GOT3 (cell line): ENCODE measurements at regions not wholly inside any gene's neighbourhood (a gene's known extent, or its start where the extent isn't known, plus 50 kb on each side); places are given as distances from the start of the nearest gene placed in this dataset.

Source experiments
- DNase-seq: peaks from one replicate; lab custom pipeline; 2025; ENCODE audit warnings: mixed read lengths; lab: John Stamatoyannopoulos, UW

GRCh38 chr4:58688568-58688967, 1578.4 kb upstream of the IGFBP7 start:
- no peak for DNase-seq

- DNase-seq: no peak
Measured at GRCh38 chr4:58679886-58680285, 1569.7 kb upstream of the IGFBP7 start.

GRCh38 chr4:58679051-58679450, 1568.9 kb upstream of the IGFBP7 start:
- no peak for DNase-seq

- no peak for DNase-seq
Measured at GRCh38 chr4:58669783-58670182, 1559.6 kb upstream of the IGFBP7 start.

GRCh38 chr4:58665649-58666048, 1555.5 kb upstream of the IGFBP7 start:
- DNase-seq: no peak

- DNase-seq: no peak
Measured at GRCh38 chr4:58658701-58659100, 1548.5 kb upstream of the IGFBP7 start.

- no peak for DNase-seq
Measured at GRCh38 chr4:58653251-58653650, 1543.1 kb upstream of the IGFBP7 start.

- no peak for DNase-seq
Measured at GRCh38 chr4:58649226-58649625, 1539.0 kb upstream of the IGFBP7 start.

- DNase-seq: no peak
Measured at GRCh38 chr4:58646126-58646525, 1535.9 kb upstream of the IGFBP7 start.

- DNase-seq: no peak
Measured at GRCh38 chr4:58644549-58644948, 1534.4 kb upstream of the IGFBP7 start.

GRCh38 chr4:58636381-58636780, 1526.2 kb upstream of the IGFBP7 start:
- no peak for DNase-seq

- no peak for DNase-seq
Measured at GRCh38 chr4:58617226-58617625, 1507.0 kb upstream of the IGFBP7 start.

GRCh38 chr4:58611012-58611411, 1500.8 kb upstream of the IGFBP7 start:
- no peak for DNase-seq

GRCh38 chr4:58606303-58606702, 1496.1 kb upstream of the IGFBP7 start:
- DNase-seq: no peak

GRCh38 chr4:58603951-58604350, 1493.8 kb upstream of the IGFBP7 start:
- DNase-seq: no peak

GRCh38 chr4:58602731-58603359, 1492.7 kb upstream of the IGFBP7 start:
- DNase-seq: no peak

GRCh38 chr4:58602022-58602421, 1491.8 kb upstream of the IGFBP7 start:
- DNase-seq: no peak

- no peak for DNase-seq
Measured at GRCh38 chr4:58600290-58600689, 1490.1 kb upstream of the IGFBP7 start.

- no peak for DNase-seq
Measured at GRCh38 chr4:58590722-58591121, 1480.5 kb upstream of the IGFBP7 start.

- DNase-seq: no peak
Measured at GRCh38 chr4:58587856-58588255, 1477.7 kb upstream of the IGFBP7 start.

- no peak for DNase-seq
Measured at GRCh38 chr4:58566260-58566659, 1456.1 kb upstream of the IGFBP7 start.

GRCh38 chr4:58564695-58565475, 1454.7 kb upstream of the IGFBP7 start:
- DNase-seq: no peak

- DNase-seq: no peak
Measured at GRCh38 chr4:58561170-58561569, 1451.0 kb upstream of the IGFBP7 start.

- no peak for DNase-seq
Measured at GRCh38 chr4:58560736-58561135, 1450.6 kb upstream of the IGFBP7 start.
